Activated T-cell treated with anti-CD3 and anti-CD28 coated beads for 4 hours (primary cell): ENCODE measurements at regions not wholly inside any gene's neighbourhood (a gene's known extent, or its start where the extent isn't known, plus 50 kb on each side); places are given as distances from the start of the nearest gene placed in this dataset.
"Not testable (repeated sequence)": the region's sequence is repeated elsewhere in the genome, so short reads cannot be mapped to it uniquely, and the experiment has no call there.

Experiments
- DNase-seq: peaks from one replicate; pipeline ENCODE4 v3.0.0-alpha.2; 2020

- DNase-seq, result no peak
Measured at GRCh38 chr16:26511463-26511862, 555.3 kb upstream of the C16orf82 start.

- no peak for DNase-seq
Measured at GRCh38 chr16:26521626-26522025, 545.1 kb upstream of the C16orf82 start.

- no peak for DNase-seq
Measured at GRCh38 chr16:26524281-26524680, 542.4 kb upstream of the C16orf82 start.

- no peak for DNase-seq
Measured at GRCh38 chr16:26524846-26525245, 541.9 kb upstream of the C16orf82 start.

- DNase-seq, result no peak
Measured at GRCh38 chr16:26525856-26526255, 540.9 kb upstream of the C16orf82 start.

GRCh38 chr16:26526633-26527032 lies 540.1 kb upstream of the C16orf82 start:
- no peak for DNase-seq

- DNase-seq, result no peak
Measured at GRCh38 chr16:26530584-26531289, 536.0 kb upstream of the C16orf82 start.

GRCh38 chr16:26531290-26531730 lies 535.4 kb upstream of the C16orf82 start:
- no peak for DNase-seq

GRCh38 chr16:26532456-26532855 lies 534.3 kb upstream of the C16orf82 start:
- DNase-seq, result no peak

GRCh38 chr16:26542198-26542597 lies 524.5 kb upstream of the C16orf82 start:
- DNase-seq, result no peak

GRCh38 chr16:26546573-26546972 lies 520.2 kb upstream of the C16orf82 start:
- no peak for DNase-seq

- no peak for DNase-seq
Measured at GRCh38 chr16:26547681-26548080, 519.0 kb upstream of the C16orf82 start.

GRCh38 chr16:26550111-26550610 lies 516.6 kb upstream of the C16orf82 start:
- no peak for DNase-seq

- DNase-seq, result no peak
Measured at GRCh38 chr16:26554030-26554429, 512.7 kb upstream of the C16orf82 start.

GRCh38 chr16:26561303-26561702 lies 505.4 kb upstream of the C16orf82 start:
- no peak for DNase-seq

- no peak for DNase-seq
Measured at GRCh38 chr16:26563018-26563417, 503.7 kb upstream of the C16orf82 start.

- DNase-seq, result no peak
Measured at GRCh38 chr16:26567356-26567755, 499.4 kb upstream of the C16orf82 start.

GRCh38 chr16:26569793-26570192 lies 496.9 kb upstream of the C16orf82 start:
- DNase-seq, result no peak

- no peak for DNase-seq
Measured at GRCh38 chr16:26578748-26579147, 488.0 kb upstream of the C16orf82 start.

- no peak for DNase-seq
Measured at GRCh38 chr16:26583803-26584202, 482.9 kb upstream of the C16orf82 start.

GRCh38 chr16:26593700-26594099 lies 473.0 kb upstream of the C16orf82 start:
- no peak for DNase-seq

GRCh38 chr16:26594666-26595065 lies 472.1 kb upstream of the C16orf82 start:
- no peak for DNase-seq

- DNase-seq, result no peak
Measured at GRCh38 chr16:26595199-26595598, 471.5 kb upstream of the C16orf82 start.

- DNase-seq, result not testable (repeated sequence)
Measured at GRCh38 chr16:26596033-26596432, 470.7 kb upstream of the C16orf82 start.

GRCh38 chr16:26598061-26598460 lies 468.7 kb upstream of the C16orf82 start:
- peak; percentile 33 for DNase-seq
